Activated naive CD4-positive, alpha-beta T cell treated with Interleukin-2 at 50 U/mL for 16 hours (primary cell): ENCODE measurements at regions not wholly inside any gene's neighbourhood (a gene's known extent, or its start where the extent isn't known, plus 50 kb on each side); places are given as distances from the start of the nearest gene placed in this dataset.
"Not testable (repeated sequence)": the region's sequence is repeated elsewhere in the genome, so short reads cannot be mapped to it uniquely, and the experiment has no call there.

Experiments used
- DNase-seq: peaks from one replicate; pipeline ENCODE4 v3.0.0-alpha.2; 2020

DNA sequence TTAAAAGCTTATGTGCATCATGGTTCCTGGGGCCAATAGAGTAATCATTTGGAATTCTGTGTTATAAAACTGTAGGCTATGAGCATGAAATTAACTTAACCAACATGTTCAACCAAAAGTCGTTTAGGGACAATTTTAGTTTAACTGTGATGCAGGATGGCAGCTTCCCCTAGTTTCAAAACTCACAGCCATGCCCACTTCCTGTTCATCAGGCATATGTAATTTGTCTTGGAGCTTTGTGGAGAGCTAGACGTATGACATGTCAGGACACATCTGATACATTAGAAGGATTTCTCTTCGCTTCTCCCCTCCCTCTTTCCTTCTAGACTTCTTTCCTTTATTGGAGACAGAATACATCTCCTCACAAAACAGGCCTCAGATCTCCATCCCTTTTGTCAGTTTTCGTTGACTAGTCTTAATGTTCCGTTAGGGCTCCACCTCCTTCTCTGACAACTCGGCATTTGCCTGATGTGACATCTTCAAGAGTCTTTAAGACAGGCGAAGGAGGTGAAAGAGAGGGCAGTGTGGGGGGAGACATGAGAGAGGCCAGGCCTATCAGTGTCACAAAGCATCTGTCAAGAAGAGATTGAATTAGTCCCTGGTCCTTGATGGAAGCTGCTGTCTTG is 176.0 kb downstream of the MSX2 start:
- DNase-seq = no peak

- no peak for DNase-seq
Observed at GRCh38 chr5:174897281-174897950, 173.0 kb downstream of the MSX2 start.

- DNase-seq = no peak
Observed at GRCh38 chr5:174895360-174895759, 171.0 kb downstream of the MSX2 start.

- DNase-seq = no peak
Observed at GRCh38 chr5:174892742-174893141, 168.4 kb downstream of the MSX2 start.

- not testable (repeated sequence) for DNase-seq
Observed at GRCh38 chr5:174880412-174881200, 156.2 kb downstream of the MSX2 start.

DNA sequence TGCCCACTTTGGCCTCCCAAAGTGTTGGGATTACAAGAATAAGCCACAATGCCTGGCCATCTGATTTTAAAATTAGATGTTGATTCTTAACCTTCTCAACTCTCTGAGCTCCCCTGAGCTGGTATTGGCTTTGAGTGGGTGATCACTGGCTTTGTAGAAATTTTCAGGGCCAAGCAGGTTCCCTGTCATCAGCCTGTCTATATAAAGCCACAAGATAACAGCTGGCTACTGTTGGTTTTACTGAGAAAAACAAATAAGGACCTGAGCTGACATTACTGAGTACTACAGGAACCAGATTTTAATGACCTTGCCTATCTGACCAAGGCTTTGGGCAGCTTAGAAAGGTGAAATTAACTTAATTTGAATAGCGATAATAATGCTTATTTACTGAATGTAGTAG is 153.6 kb downstream of the MSX2 start:
- DNase-seq = no peak

DNA sequence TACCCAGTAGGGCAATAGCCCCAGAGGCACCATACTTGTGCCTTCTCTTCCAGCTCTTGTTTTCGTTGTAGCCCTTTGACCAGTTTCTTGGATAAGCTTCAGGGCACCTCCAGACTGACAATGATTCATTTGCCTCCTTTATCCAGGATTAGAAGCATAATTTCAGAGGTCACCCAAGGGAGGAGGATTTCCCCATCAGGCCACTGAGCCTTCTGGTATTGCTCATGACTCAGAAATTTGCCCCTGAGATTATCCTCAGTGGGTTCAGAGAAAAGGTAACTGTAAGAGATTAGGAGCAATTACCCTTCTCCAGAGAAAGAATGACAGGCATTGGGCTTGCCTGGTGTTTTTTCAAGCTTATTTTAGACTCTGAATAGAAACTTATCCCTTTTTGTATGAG is 147.9 kb downstream of the MSX2 start:
- no peak for DNase-seq

- no peak for DNase-seq
Observed at GRCh38 chr5:174852143-174852542, 127.8 kb downstream of the MSX2 start.

- no peak for DNase-seq
Observed at GRCh38 chr5:174850565-174851169, 126.3 kb downstream of the MSX2 start.

GRCh38 chr5:174849426-174849825 is 125.0 kb downstream of the MSX2 start:
- DNase-seq = no peak

DNA sequence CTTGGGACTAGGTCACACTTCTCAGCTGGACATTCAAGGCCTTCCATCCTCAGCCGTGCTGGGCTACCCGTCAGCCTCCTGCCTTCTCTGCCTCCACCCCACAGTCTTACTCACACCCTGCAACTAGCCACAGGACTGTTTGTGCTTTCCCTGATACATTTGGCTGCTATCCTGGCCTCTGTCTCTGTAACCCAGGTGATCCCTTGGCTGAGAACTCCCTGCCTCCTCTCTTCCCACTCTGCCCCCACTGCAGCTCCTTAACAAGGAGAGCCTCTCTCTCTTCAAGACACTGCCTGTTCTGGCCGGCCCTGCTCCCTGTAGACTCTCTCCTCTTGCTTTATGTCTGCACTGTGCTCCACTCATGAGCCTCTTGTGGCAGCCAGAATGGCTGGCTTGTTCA is 120.6 kb downstream of the MSX2 start:
- DNase-seq = no peak

DNA sequence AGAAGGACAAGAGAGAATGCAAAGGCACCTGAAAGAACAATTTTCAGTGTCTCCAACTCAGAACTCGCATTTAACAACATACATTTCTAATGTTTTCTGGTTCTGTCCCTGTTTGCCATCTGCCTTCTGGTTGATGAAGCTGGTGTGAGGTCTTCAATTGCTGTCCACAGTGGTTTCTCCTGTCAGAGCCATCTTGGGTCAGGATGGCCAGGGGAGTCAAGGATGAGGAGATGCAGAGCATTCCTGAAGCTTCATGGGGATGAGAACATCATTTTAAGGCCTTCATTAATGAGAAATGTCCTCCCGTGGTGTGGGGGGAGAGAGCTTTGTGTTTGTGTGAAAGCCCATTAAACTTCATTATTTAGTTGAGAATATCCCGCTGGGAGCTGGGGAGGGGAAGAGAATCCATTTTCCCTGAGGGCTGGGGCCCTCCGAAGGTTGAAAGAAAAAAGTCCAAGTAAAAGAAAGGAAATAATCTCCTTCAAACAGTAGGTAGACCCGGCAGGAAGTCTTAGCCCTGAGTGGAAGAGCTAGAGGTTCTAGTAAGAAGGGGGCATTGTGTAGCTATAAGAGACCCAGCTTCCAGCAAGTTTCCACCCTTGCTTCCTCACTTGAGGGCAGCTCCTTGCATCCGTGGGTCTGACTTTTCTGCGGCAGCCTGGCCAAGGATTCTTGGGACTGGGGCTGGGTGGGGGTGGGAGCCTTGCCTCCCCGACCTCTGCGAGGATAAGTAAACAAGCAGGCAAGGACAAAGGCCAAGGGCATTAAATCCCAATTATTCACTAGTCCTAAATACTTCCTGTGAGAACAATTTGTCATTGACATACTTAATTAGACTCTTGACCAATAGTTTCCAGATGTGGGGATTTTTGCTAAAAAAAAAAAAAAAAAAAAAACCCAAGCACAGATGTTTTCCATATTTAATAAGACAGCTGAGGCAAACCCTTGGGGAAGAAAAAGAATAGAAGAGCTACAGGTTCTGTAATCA is 119.2 kb downstream of the MSX2 start:
- no peak for DNase-seq

DNA sequence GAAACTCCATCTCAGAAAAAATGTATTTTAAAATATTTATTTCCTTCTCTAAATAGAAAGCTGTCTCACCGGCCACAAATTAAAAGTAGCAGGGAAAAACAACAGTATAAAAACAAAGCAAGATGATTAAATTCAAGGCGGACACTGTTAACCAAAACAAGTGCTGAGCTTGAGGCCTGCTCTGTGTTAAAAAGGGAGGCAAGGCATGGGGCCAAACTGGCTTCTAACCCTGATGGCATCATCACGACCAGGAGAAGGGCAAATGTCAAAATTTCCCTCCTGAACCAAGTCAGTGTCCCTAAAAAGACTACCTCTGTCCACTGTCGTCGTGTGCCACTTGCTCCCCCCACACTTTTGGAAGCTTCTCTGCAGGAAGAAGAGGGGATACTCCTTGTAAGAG is 116.1 kb downstream of the MSX2 start:
- DNase-seq = no peak

DNA sequence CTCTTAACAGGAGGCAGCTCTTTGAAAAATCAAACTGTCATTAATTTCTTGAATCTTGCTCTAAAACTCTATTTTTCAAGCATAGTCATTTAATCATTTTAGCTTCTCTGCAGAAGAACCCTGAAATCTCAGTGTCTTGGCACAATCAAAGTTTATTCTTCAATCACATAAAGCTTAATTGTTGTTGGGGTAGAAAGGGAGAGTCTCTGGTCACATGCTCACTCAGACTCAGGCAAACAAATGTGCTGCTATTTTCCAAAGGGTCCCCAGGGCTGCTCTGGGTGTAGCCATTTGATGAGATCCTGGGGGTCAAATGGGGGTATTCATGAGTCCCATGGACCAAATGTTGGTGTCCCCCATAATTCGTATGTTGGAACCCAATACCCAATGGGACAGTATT is 114.8 kb downstream of the MSX2 start:
- no peak for DNase-seq

DNA sequence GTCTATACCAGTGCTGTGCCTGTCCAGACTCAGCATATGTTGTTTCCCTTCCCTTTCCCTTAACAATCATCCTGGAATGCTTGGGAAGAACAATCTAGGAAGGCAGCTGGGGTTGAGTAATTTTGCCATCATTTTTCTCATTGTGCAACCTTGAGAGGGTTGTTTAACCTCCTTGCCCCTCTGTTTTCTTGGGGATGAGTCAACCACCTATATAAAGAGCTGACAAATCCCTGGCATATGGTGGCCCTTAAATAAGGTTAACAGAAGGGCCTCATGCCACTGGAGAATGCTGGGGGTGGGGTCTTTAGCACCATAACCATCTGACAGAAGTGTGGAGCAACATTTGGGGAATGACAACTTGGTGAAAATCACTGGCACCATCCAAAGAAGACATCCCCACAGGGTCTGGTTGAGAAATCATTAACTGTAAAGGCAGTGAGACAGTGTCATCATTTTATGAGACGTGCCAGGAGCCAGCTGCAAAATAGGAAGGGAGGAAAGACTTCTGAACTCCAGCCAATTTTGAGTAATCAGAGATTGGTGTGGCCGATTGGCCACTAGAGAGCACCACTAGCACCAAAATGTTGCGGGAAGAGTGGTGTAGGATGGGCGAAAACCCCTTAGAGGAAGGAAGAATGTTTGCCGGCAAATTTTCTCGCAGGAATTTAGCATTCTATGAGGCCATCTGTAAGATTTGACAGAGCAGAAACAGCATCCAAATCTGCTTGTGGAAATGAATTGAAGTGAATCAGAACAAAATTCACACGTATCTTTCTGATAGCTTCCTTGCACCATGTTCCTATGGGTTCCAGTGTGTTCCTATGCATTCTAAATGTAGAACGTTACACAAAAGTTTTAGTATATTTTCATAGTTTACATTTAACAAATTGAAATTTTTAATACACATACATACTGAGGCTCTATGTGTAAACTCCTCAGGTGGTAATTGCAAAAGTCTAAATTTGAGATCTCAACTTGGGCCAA is 113.8 kb downstream of the MSX2 start:
- DNase-seq = no peak

- no peak for DNase-seq
Observed at GRCh38 chr5:174834081-174834480, 109.7 kb downstream of the MSX2 start.

DNA sequence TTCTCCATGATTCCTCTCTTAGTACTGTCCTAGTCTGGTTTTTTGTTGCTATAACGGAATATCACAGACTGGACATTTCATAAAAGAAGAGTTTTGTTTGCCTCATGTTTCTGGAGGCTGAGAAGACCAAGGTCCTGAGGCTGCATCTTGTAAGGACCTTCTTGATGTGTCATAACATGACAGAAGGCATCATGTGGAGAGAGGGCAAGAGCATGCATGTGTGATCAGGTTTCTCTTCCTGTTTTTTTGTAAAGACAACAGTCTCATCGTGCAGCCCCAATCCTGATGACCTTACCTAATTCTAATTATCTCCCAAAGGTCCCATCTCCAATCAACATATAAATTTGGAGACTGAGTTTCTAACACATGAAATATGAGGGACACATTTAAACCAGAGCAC is 108.4 kb downstream of the MSX2 start:
- no peak for DNase-seq

DNA sequence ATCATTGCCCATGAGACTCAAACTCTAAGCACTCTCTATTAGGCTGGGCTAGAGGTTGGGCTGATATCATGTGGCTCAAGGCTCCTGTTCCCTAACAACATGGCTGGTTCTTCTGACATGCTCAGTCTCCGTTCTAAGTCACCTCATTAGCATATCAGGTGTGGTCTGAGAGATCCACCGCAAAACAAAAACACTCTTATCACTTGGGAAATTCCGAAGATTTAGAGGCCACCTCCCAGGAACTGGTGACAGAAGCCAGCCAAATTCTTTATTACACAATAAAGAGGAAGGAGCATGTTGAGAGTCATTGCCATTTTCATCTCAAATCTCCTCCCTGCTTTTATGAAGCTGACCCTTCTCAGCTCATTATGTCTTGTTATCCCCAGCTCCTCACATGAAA is 107.6 kb downstream of the MSX2 start:
- DNase-seq = no peak

DNA sequence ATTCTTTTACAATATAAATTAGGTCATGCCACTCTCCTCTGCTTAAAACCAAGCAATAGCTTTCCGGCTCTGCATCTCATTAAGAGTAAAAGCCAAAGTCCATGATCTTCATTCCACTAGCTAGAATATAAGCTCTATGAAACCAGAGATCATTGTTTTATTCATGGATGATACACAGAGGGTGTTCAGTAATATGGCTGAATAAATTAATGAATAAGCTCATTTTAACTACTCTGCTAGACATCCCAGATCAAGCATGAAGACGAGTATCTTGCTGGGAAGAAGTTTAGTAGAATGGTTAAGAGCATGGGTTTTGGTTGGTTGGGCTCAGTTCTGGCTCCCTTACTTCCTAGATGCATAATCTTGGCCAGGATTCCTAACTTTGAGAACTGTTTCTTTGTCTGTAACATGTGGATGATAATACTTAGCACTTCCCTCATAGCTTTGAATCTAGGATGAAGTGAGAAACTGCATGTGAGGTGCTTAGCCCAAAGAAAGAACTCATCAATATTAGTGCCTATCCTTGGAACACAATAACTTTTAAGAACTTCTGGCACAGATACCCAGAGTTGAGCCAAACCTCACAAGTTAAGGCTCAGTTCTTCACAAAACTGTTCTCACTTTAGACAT is 106.8 kb downstream of the MSX2 start:
- DNase-seq = no peak

GRCh38 chr5:174829511-174829864 is 105.1 kb downstream of the MSX2 start:
- no peak for DNase-seq
